MG63 (cell line): ENCODE measurements at regions not wholly inside any gene's neighbourhood (a gene's known extent, or its start where the extent isn't known, plus 50 kb on each side); places are given as distances from the start of the nearest gene placed in this dataset.
"Not testable (repeated sequence)": the region's sequence is repeated elsewhere in the genome, so short reads cannot be mapped to it uniquely, and the experiment has no call there.

Source experiments
- DNase-seq: peaks from one replicate; pipeline ENCODE4 v3.0.0-alpha.2; 2020
- H3K27me3 ChIP-seq: fragments of 250-450 bp; sonication (Bioruptor Pico); 2 replicates; pipeline ENCODE4 v1.5.1; 2020; ENCODE audit warnings: mild to moderate bottlenecking, moderate library complexity
- H3K36me3 ChIP-seq: fragments of 250-450 bp; sonication (Bioruptor Pico); 2 replicates; pipeline ENCODE4 v1.5.1; 2020; ENCODE audit warnings: mild to moderate bottlenecking, moderate library complexity
- H3K4me3 ChIP-seq: fragments of 250-450 bp; sonication (Bioruptor Pico); 2 replicates; pipeline ENCODE4 v1.5.1; 2020; ENCODE audit warnings: mild to moderate bottlenecking, moderate library complexity
- H3K9me3 ChIP-seq: fragments of 250-450 bp; sonication (Bioruptor Pico); 2 replicates; pipeline ENCODE4 v1.5.1; 2020; ENCODE audit warnings: mild to moderate bottlenecking, moderate library complexity

- DNase-seq = no peak
- Histone ChIP-seq H3K4me3 (no peak overlapping the region), H3K9me3 (no peaks in the 10 kb centered on the region), H3K27me3 (peaks cover 8% of the 10 kb centered on the region), H3K36me3 (no peaks in the 10 kb centered on the region)
Observed at GRCh38 chr5:89703817-89704216, 705.7 kb downstream of the CETN3 start.

- Histone ChIP-seq H3K4me3 (no peak overlapping the region), H3K27me3 (no peaks in the 10 kb centered on the region), H3K9me3 (no peaks in the 10 kb centered on the region), H3K36me3 (no peaks in the 10 kb centered on the region)
- no peak for DNase-seq
Observed at GRCh38 chr5:89698028-89698427, 711.5 kb downstream of the CETN3 start.

GRCh38 chr5:89697581-89697980 is 712.0 kb downstream of the CETN3 start:
- Histone ChIP-seq H3K27me3 (no peaks in the 10 kb centered on the region), H3K9me3 (no peaks in the 10 kb centered on the region), H3K36me3 (no peaks in the 10 kb centered on the region), H3K4me3 (no peak overlapping the region)
- no peak for DNase-seq

- DNase-seq = no peak
- Histone ChIP-seq H3K9me3 (no peaks in the 10 kb centered on the region), H3K27me3 (no peaks in the 10 kb centered on the region), H3K4me3 (no peak overlapping the region), H3K36me3 (no peaks in the 10 kb centered on the region)
Observed at GRCh38 chr5:89695371-89695770, 714.2 kb downstream of the CETN3 start.

- no peak for DNase-seq
- no peaks in the 10 kb centered on the region for H3K9me3 ChIP-seq
- H3K27me3 ChIP-seq = no peaks in the 10 kb centered on the region
- no peaks in the 10 kb centered on the region for H3K36me3 ChIP-seq
- H3K4me3 ChIP-seq = no peak overlapping the region
Observed at GRCh38 chr5:89694026-89694550, 715.5 kb downstream of the CETN3 start.

GRCh38 chr5:89690331-89690730 is 719.2 kb downstream of the CETN3 start:
- H3K36me3 ChIP-seq = no peaks in the 10 kb centered on the region
- H3K4me3 ChIP-seq = no peak overlapping the region
- H3K27me3 ChIP-seq = no peaks in the 10 kb centered on the region
- no peak for DNase-seq
- H3K9me3 ChIP-seq = no peaks in the 10 kb centered on the region

GRCh38 chr5:89686081-89686765 is 723.3 kb downstream of the CETN3 start:
- H3K9me3 ChIP-seq = no peaks in the 10 kb centered on the region
- no peaks in the 10 kb centered on the region for H3K27me3 ChIP-seq
- H3K36me3 ChIP-seq = no peaks in the 10 kb centered on the region
- no peak for DNase-seq
- H3K4me3 ChIP-seq = no peak overlapping the region

GRCh38 chr5:89676634-89677033 is 732.9 kb downstream of the CETN3 start:
- no peak overlapping the region for H3K4me3 ChIP-seq
- no peaks in the 10 kb centered on the region for H3K36me3 ChIP-seq
- DNase-seq = no peak
- no peaks in the 10 kb centered on the region for H3K27me3 ChIP-seq
- no peaks in the 10 kb centered on the region for H3K9me3 ChIP-seq

GRCh38 chr5:89673019-89673418 is 736.5 kb downstream of the CETN3 start:
- Histone ChIP-seq H3K4me3 (no peak overlapping the region), H3K27me3 (no peaks in the 10 kb centered on the region; the same call in 1 of the 2 replicates), H3K36me3 (no peaks in the 10 kb centered on the region), H3K9me3 (no peaks in the 10 kb centered on the region)
- no peak for DNase-seq

- DNase-seq = no peak
- H3K27me3 ChIP-seq = no peaks in the 10 kb centered on the region; the same call in 1 of the 2 replicates
- H3K4me3 ChIP-seq = no peak overlapping the region
- no peaks in the 10 kb centered on the region for H3K36me3 ChIP-seq
- H3K9me3 ChIP-seq = 0 out of 2 replicates have a peak, but pooled peaks cover 2% of the 10 kb centered on the region
Observed at GRCh38 chr5:89668821-89669220, 740.7 kb downstream of the CETN3 start.

- no peaks in the 10 kb centered on the region for H3K27me3 ChIP-seq
- H3K36me3 ChIP-seq = no peaks in the 10 kb centered on the region
- no peak overlapping the region for H3K4me3 ChIP-seq
- no peak for DNase-seq
- H3K9me3 ChIP-seq = 0 out of 2 replicates have a peak, but pooled peaks cover 2% of the 10 kb centered on the region
Observed at GRCh38 chr5:89662499-89662898, 747.1 kb downstream of the CETN3 start.

- Histone ChIP-seq H3K27me3 (peaks cover 2% of the 10 kb centered on the region; the same call in 1 of the 2 replicates), H3K36me3 (no peaks in the 10 kb centered on the region), H3K9me3 (peaks cover 5% of the 10 kb centered on the region; the same call in 1 of the 2 replicates), H3K4me3 (no peak overlapping the region)
- no peak for DNase-seq
Observed at GRCh38 chr5:89638871-89639270, 755.9 kb upstream of the MEF2C start.

GRCh38 chr5:89634176-89634575 is 751.2 kb upstream of the MEF2C start:
- H3K36me3 ChIP-seq, DNase-seq, H3K27me3 ChIP-seq, H3K9me3 ChIP-seq, H3K4me3 ChIP-seq: not testable (repeated sequence)

GRCh38 chr5:89630064-89630463 is 747.1 kb upstream of the MEF2C start:
- not testable (repeated sequence) for H3K9me3 ChIP-seq, H3K36me3 ChIP-seq, H3K4me3 ChIP-seq, H3K27me3 ChIP-seq, DNase-seq

GRCh38 chr5:89628876-89629635 is 746.1 kb upstream of the MEF2C start:
- Histone ChIP-seq H3K27me3 (no peaks in the 10 kb centered on the region), H3K4me3 (no peak overlapping the region), H3K9me3 (peaks cover 11% of the 10 kb centered on the region), H3K36me3 (no peaks in the 10 kb centered on the region)
- DNase-seq = no peak

- Histone ChIP-seq H3K27me3 (no peaks in the 10 kb centered on the region; the same call in 1 of the 2 replicates), H3K36me3 (no peaks in the 10 kb centered on the region), H3K4me3 (no peak overlapping the region), H3K9me3 (no peaks in the 10 kb centered on the region)
- DNase-seq = no peak
Observed at GRCh38 chr5:89615839-89616518, 733.0 kb upstream of the MEF2C start.
